ENCODE measurements at regions not wholly inside any gene's neighbourhood (a gene's known extent, or its start where the extent isn't known, plus 50 kb on each side); places are given as distances from the start of the nearest gene placed in this dataset.

DNA sequence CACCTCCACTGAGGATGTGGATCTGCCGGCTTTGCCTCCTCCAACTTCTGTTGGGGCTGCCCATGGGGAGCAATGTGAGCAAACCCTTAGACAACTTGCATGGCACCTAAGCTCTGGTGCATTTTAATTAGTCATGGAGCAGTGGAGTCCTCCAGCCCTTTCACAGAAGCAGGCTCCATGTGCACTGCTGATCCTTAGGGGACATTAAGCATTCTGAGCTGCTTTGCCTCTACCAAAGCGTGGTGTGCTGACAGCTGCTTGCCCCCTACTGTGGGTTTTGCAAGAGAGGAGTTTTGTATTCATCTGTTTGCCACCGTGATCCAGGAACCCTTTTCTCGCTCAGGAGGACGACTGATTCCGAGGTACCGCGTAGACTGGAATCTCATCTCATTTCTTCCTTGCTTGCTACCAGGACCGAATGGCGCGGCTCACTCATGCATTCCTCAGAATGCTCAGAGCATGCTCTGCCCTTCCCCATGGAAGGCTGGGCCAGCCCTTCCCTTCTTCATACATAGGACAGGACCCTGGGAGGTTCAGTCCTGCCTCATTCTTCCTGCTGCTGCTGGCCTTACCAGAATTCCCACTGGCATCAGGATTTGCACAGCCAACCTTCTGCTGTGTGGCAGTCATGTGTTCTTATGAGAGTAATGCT lies 432.5 kb downstream of the GADD45G start:
- no peak for FAIRE-seq

DNA sequence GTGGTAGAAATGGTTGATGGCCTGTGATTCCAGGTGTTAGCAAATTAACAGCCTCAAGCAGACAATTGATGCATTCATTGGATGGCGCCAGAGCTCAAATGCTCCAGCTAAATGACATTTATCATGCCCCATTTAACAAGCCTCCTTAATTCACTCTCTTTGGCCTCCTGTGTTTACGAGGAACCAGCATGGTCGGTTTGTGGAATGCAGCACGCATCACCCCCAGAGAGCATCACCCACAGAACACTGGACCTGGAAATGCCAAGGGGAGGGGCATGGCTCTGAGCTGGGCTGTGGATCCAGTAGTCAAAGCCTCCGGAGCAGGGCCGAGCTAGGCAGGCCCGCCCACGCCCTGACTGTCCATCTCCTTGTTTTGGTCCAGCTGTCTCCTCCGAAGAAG lies 434.0 kb downstream of the GADD45G start:
- no peak for FAIRE-seq

DNA sequence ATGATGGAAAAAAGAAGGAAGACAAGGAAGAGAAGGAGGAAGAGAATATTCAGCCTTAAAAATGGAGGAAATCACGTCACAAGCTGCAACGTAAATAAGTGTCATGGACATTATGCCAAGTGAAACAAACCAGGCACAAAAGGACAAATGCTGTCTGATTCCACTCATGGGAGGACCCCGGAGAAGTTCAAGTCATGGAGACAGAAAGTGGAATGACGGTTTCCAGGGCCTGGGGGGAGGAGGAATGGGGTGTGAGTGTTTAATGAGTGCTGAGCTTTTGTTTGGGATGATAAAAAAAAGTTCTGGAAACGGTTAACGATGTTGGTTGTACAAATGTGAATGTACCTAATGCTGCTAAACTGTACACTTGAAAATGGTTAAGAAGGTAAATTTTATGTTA lies 439.5 kb downstream of the GADD45G start:
- no peak for FAIRE-seq

DNA sequence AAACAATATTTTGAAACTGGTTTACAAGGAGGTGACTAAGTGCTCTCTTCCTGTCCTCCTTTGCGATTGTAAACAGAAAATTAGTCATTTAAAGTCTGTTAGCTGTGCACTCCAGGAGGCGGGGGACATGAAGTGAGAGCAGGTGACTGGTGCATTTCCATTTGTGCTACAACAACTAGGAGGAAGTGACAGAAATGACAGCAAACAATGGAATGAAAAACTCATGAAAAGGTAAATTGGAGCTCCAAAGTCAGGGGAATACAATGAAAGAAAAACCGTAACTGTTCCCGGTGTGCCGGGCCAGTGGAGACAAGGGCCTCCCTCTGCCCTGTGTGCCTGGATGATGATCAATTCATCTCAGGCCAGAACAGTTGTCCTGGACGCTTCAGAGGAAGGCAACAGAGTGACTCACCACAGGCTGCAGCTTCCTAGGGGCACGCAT lies 439.9 kb downstream of the GADD45G start:
- FAIRE-seq, result no peak

DNA sequence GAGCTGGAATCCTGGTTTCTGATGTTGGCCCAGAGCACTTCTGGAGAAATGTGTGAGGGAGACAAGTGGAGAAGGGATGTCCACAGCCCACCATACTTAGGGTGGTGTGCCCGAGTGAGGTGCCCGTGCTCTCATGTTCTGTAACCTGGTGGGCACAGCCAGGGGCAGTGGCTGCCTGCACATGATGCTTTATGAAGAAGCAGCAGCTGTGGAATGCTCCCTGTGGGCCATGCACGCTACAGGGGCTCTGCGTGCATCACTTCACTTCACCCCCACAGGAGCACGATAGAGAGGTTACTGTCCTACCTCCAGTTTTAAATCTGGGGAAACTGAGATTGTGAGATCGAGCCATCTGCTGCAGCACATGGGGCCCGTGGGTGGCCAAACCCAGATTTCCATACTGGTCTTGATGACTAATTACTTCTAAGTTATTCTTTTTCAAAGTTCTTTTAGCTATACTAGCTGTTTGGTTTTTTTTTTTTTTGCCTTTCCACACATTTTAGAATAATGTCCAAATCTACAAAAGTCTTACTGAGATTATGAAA lies 441.6 kb downstream of the GADD45G start:
- FAIRE-seq, result no peak

DNA sequence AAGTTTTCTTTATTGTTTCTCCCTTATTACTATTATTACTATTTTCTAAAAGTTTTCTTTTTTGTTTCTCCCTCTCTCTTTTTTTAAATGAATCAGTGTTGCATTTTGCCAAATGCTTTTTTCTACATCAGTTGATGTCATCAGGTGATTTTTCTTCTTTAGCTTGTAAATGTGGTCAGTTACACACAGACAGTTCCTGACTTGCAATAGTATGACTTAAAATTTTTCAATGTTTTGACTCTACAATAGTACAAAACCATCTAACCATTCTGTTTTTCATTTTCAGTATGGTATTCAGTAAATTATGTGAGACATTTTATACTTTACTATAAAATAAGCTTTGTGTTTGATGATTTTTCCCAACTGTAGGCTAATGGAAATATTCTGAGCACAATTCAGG lies 443.0 kb downstream of the GADD45G start:
- FAIRE-seq, result no peak

DNA sequence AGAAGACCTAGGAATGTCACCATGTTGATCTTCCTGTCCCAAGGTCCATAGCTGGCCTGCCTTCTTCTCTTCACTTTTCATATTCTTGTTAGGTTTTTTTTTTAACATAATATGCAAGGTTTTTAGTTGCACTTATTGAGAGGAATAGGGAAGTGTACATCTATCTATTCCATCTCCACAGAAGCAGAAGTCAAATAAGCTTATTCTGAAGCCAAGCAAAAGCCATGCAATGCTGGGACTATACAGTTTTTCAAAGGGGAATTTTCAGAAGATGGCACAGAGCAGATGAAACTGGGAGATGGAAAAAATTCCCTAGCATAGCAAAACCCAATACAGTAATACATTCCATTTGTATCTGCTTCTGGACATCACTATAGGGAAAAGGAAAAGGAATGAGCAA lies 447.6 kb downstream of the GADD45G start:
- FAIRE-seq, result no peak

DNA sequence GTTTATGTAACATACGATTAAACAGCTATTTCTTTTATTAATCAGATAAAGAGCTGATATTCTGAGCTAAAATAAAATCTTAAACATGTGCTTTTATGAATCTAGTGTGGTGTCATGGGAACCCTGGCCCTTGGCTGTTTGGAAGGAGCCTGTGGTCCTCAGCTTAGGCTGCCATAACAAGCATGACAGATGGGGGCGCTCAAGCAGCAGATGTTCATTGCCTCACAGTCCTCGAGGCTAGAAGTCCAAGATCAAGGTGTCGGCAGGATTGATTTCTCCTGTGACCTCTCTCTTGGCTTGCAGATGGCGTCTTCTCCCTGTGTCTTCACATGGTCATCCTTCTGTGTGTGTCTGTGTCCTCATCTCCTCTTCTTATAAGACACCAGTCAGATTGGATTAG lies 448.2 kb downstream of the GADD45G start:
- no peak for FAIRE-seq

DNA sequence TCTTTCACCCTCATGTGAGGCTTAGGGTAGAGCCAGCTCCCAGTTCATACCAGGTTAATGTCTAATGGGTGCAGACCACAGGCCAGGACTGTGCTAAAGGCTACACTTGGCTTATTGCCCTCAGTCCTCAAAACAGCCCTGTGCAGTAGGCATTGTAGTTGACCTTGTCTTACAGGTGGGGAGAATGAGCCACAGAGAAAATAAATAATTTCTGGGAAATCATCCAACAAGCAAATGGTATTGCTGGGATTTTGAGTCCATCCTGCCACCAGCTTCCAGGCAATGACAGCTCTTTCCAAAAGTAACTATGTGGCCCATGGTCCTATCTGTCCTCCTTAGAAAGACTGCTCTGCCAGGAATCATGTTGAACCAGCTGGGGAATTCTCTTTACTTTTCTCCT lies 450.0 kb downstream of the GADD45G start:
- no peak for FAIRE-seq

DNA sequence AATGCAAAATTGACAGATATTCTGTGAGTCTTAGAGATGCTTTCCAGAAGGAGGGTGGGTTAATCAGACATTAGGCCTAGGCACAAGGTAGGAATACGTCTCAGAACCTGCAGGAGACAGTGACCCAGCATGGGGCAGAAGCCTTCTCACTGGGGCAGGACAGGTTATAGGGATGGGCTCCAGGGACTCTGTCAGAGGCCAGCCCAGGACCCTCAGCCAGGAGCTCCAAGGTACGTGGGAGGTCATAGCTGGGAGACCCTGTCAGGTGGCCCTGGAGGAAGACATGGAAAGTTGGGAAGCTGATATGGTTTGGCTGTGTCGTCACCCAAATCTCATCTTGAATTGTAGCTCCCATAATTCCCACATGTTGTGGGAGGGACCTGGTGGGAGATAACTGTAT lies 450.4 kb downstream of the GADD45G start:
- FAIRE-seq, result no peak

DNA sequence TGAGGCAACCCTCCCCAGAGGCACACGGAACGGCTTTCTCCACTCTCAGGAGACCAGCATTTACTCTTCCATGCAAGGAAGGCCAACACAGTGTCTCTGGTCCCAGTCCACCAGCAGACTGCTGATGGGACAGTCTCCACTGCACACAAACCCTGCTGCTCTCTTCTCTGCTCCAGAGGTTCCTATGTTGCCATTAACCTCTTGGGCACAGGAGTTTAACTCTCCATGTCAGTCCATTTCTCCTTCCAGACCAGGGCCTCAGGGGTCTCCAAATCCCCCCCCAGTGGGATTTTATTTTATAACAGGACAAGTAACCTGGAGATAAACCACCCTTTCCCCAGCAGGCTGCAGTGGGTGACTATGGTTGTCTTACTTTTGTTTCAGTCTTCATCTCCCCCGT lies 452.5 kb downstream of the GADD45G start:
- no peak for FAIRE-seq

DNA sequence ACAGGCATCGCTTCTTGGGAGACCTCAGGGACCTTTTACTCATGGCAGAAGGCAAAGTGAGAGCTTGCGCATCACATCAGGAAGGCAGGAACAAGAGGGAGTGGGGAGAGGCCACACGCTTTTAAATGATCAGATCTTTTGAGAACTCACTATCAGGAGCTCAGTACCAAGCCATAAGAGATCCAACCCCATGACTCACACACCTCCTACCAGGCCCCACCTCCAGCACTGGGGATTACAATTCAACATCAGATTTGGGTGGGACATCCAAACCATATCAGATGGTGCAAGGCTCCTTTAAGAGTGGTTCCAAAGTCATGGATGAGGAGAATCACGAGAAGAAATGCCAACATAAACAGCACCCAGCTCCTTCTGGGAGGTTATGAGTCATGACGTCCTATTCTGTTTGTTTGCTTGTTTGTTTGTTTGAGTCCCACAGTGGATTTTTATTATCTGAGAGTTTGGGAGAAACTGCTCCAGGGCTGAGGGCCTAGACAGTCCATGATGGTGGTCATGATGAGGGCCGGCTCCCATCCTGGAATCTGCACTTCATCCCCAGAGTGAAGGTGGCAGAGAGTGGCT lies 453.5 kb downstream of the GADD45G start:
- FAIRE-seq, result no peak

DNA sequence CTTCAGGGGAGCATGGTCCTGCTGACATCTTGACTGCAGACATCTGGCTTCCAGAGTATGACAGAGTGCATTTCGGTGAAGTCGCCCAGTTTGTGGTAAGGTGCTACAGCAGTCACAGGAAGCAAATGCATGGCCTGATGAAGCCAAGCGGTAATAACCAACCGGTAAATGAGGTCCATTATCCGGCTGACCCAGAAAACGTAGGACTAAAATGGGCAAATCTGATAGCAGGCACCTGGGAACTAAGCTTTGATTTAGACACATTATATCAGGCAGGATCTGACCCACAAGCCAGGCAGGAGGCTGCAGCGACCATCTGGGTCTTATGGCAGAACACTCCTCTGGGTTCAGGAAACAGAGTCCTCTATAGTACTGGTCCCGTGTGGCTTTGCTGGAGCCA lies 454.6 kb downstream of the GADD45G start:
- FAIRE-seq, result no peak

DNA sequence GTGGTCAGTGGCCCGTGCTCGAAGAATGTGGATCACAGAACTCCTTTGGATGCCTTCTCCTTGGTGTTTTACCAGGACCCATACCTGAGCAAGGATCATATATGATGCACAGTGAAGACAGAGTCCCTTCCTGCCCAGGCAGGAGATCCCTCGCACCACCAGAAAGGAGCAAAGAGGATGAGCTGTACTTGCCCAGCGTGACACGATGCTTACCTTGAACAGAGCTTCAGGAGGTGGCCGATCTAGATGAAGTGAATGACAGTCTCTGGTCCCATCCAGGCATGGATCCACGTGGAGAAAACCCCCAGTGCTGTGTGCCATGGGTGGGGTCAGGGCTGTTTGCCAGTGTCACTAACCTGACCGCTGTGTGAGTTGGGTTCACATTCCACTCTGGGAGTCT lies 455.4 kb downstream of the GADD45G start:
- no peak for FAIRE-seq

DNA sequence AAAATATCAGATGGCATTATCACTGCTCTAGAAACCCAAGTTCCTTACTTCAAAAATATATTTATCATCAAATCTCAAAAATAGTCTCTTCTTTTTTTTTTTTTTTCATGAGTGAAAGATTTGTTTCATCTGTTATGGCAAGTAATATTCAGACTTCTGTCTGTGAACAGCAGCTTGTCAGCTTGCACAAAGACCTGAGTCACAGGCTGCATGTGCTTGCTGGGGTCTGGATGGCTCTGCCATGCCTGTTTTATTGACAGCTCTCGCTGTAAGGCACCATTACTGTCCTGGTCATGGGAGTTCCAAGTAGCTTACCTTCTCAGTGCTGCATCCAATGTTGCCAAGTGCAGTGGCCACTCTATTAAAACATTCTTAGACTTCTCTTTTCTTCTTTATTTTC lies 456.4 kb downstream of the GADD45G start:
- FAIRE-seq, result no peak

DNA sequence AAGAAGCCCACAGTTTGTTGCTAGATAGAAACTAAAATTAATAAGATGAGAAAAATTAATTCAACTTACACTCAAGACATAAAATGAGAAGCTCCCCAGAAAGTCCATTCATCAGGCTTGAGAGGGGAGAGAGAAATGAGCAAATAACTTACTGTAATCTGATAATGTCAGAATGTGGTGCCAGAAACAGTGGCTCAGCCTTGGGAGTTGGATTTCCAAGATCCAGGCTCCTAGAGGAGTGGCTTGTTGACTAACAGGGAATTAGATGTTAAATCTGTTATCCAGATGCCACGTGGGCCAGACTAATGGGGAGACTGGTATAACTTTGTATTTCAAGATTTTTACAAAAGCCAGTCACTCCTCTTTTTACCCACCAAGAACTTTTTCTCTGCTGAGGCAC lies 458.2 kb downstream of the GADD45G start:
- no peak for FAIRE-seq

DNA sequence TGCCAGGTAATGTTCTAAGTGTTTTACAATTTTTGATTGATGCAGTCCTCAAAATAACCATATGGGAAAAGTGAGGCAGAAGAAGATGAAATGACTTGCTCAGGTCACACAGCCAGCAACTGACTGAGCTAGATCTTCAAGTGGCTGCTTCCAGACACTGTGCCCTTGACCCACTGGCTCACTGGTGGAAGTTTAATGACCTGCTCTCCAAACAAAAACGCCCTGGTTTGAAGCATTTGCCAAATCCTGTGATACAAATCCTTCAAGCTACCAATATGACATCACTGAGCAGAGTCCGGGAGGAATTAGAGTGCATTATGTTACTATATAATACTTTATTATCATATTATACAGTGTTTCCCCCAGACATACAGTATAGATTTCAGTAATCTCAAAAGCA lies 459.4 kb downstream of the GADD45G start:
- FAIRE-seq, result no peak

DNA sequence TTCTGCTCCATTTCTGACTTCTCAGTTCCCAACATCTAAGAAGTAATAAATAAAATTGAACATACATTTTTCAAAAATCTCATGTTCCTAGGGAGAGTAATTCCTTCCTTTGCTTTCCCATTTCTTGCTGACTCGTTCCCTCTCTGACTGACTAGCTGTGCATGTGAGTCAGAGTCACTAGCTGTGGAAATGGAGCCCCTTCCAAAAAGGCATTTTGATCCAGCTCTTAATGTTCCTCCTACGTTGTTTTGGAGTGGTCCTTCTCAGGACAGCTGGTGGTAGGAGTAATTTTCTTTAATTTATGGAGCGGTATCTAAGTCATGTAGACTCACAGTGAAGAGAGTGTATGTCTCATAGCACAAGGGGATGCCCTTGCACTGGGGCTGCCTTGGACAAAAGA lies 460.2 kb downstream of the GADD45G start:
- no peak for FAIRE-seq

DNA sequence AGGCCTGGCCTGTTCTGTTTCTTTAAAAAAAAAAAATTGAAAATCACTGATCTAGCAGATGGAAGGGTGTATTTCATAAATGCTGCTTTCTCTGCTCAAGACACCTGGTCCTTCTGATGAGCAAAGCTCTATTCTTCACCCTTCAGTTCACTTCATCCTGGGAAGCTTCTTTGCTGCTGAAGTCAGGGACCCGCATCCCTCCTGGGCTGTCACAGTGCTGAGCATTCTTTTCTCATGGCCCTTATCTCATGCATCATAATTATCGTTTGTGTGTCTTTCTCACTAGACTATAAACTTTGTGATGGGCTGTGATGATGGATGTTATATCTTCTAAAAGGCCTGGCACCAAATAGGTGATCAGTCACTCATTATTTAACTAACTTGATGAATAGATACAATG lies 461.0 kb downstream of the GADD45G start:
- FAIRE-seq, result no peak

DNA sequence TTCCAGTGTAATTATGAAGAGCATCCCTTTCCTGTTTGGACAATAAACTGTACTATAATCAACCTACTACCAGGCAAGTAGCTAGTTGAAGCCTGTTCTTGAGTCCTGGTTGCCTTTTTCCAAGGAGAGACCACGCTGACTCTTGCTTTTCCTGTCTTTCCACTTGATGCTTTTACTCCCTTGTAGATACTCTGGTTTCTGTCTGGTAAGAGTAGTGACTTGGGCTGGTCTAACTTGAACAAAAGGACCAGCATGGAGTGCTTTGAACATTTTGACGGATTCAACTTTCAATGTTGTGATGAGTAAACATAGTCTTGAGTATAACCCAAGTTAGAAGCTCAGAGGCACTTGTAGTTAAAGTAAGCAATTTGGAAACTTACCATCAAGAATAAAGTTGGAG lies 464.3 kb downstream of the GADD45G start:
- FAIRE-seq, result no peak

DNA sequence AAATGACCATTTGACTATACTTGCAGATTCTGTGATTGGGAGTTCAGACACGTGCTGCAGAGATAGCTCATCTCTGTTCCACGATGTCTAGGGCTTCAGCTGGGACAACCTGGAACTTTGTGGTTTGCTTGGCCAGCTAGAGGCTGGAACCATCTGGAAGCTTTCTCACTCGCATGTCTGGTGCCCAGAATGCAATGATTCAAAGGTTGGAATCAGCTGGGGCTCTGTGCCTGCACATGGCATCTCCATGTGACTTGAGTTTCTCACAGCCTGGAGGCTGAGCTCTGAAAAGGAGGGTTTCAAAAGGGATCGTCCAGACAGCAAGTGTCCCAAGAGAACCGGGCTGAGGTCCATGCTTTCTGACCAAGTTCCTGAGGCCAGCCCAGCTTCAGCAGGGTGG lies 465.2 kb downstream of the GADD45G start:
- FAIRE-seq, result no peak

DNA sequence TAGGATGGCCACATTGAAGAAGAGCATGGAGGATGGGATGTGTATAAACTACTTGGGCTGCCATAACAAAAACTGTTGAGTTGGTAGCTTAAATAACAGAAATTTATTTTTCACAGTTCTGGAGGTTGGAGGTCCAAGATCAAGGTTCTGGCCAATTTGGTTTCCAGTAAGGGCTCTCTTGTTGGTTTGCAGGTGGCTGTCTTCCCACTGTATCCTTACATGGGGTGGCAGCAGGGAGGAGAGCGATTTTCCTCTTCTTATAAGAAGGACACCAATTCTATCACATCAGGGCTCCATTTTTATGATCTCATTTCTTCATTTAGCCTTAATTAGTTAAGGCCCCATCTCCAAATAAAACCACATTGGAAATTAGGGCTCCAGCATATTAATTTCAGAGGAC lies 465.7 kb downstream of the GADD45G start:
- no peak for FAIRE-seq

DNA sequence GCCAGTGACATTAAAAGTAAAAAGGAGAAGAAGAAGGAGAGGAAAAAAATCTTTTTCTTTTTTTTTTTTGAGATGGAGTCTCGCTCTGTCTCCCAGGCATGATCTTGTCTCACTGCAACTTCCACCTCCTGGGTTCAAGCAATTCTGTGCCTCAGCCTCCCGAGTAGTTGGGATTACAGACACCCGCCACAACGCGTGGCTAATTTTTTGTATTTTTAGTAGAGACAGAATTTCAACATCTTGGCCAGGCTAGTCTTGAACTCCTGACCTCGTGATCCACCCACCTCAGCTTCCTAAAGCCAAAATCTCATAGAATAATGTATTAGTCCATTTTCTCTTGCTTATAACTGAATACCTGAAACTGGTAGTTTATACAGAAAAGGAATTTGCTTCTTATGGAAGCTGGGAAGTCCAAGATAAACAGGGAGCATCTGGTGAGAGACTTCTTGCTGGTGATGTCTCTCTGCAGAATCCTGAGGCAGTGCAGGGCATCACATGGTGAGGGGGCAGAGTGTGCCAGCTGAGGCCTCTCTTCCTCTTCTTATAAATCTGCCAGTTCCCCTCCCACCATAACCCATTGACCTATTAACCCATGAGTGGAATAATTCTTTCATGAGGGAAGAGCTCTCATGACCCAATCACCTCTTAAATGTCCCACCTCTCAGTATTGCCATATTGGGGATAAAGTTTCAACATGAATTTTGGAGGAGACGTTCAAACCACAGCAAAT lies 466.3 kb downstream of the GADD45G start:
- no peak for FAIRE-seq
